Activated CD4-positive, alpha-beta T cell treated with anti-CD3 and anti-CD28 coated beads, Interleukin-2, amount 50 U/mL, for 4 hours (primary cell): ENCODE measurements at regions not wholly inside any gene's neighbourhood (a gene's known extent, or its start where the extent isn't known, plus 50 kb on each side); places are given as distances from the start of the nearest gene placed in this dataset.

ENCODE experiments used
- DNase-seq, 2 experiments: peaks; one replicate each; pipeline ENCODE4 v3.0.0-alpha.2; 2020

- DNase-seq, result no peak
Observed at GRCh38 chr6:156347656-156348055, 429.5 kb upstream of the ARID1B start.

- DNase-seq, result no peak
Observed at GRCh38 chr6:156347246-156347645, 429.9 kb upstream of the ARID1B start.

GRCh38 chr6:156345700-156346099, 431.5 kb upstream of the ARID1B start:
- no peak for DNase-seq

GRCh38 chr6:156344491-156344890, 432.7 kb upstream of the ARID1B start:
- no peak for DNase-seq

GRCh38 chr6:156337801-156338200, 439.4 kb upstream of the ARID1B start:
- DNase-seq, result no peak

- no peak for DNase-seq
Observed at GRCh38 chr6:156336733-156337132, 440.4 kb upstream of the ARID1B start.

GRCh38 chr6:156336089-156336488, 441.1 kb upstream of the ARID1B start:
- DNase-seq, result no peak

GRCh38 chr6:156334966-156335365, 442.2 kb upstream of the ARID1B start:
- DNase-seq, result no peak

- no peak for DNase-seq
Observed at GRCh38 chr6:156319707-156320106, 457.5 kb upstream of the ARID1B start.

GRCh38 chr6:156316583-156317125, 460.5 kb upstream of the ARID1B start:
- DNase-seq, result no peak

GRCh38 chr6:156315146-156315545, 462.0 kb upstream of the ARID1B start:
- no peak for DNase-seq

GRCh38 chr6:156313037-156313436, 464.1 kb upstream of the ARID1B start:
- DNase-seq, result no peak

GRCh38 chr6:156311291-156311690, 465.9 kb upstream of the ARID1B start:
- no peak for DNase-seq

GRCh38 chr6:156310701-156311100, 466.5 kb upstream of the ARID1B start:
- DNase-seq, result no peak

- DNase-seq, result no peak
Observed at GRCh38 chr6:156309017-156309416, 468.2 kb upstream of the ARID1B start.

- no peak for DNase-seq
Observed at GRCh38 chr6:156308604-156309003, 468.6 kb upstream of the ARID1B start.

- DNase-seq, result no peak
Observed at GRCh38 chr6:156306531-156306930, 470.6 kb upstream of the ARID1B start.

- no peak for DNase-seq
Observed at GRCh38 chr6:156283091-156283490, 494.1 kb upstream of the ARID1B start.

- DNase-seq, result no peak
Observed at GRCh38 chr6:156282087-156282486, 495.1 kb upstream of the ARID1B start.

- no peak for DNase-seq
Observed at GRCh38 chr6:156281266-156281665, 495.9 kb upstream of the ARID1B start.

- DNase-seq, result no peak
Observed at GRCh38 chr6:156280065-156280464, 497.1 kb upstream of the ARID1B start.

- no peak for DNase-seq
Observed at GRCh38 chr6:156279261-156279969, 497.8 kb upstream of the ARID1B start.

GRCh38 chr6:156273065-156273711, 504.0 kb upstream of the ARID1B start:
- no peak for DNase-seq

- peak; percentile 4 to 18 for DNase-seq
Observed at GRCh38 chr6:156269751-156270369, 507.3 kb upstream of the ARID1B start.
